Osteocyte (in vitro differentiated cells): ENCODE measurements at regions not wholly inside any gene's neighbourhood (a gene's known extent, or its start where the extent isn't known, plus 50 kb on each side); places are given as distances from the start of the nearest gene placed in this dataset.
"Not testable (repeated sequence)": the region's sequence is repeated elsewhere in the genome, so short reads cannot be mapped to it uniquely, and the experiment has no call there.

ENCODE experiments used
- DNase-seq: peaks from one replicate; pipeline ENCODE4 v3.0.0; 2021; ENCODE audit warnings: mixed read lengths; ENCODE audit not compliant: unreplicated experiment; ENCODE audit errors: extremely low spot score
- H3K27ac Mint-ChIP-seq: one replicate; pipeline ENCODE4 v1.8.0; 2021; ENCODE audit warnings: mild to moderate bottlenecking, mixed read lengths; ENCODE audit not compliant: unreplicated experiment
- H3K27me3 Mint-ChIP-seq: one replicate; pipeline ENCODE4 v1.8.0; 2021; ENCODE audit warnings: mixed read lengths; ENCODE audit not compliant: unreplicated experiment
- H3K36me3 Mint-ChIP-seq: one replicate; pipeline ENCODE4 v1.8.0; 2021; ENCODE audit warnings: mixed read lengths; ENCODE audit not compliant: unreplicated experiment
- H3K4me1 Mint-ChIP-seq: one replicate; pipeline ENCODE4 v1.8.0; 2021; ENCODE audit warnings: mixed read lengths; ENCODE audit not compliant: unreplicated experiment
- H3K4me3 Mint-ChIP-seq: one replicate; pipeline ENCODE4 v1.8.0; 2021; ENCODE audit warnings: mild to moderate bottlenecking, moderate library complexity, mixed read lengths; ENCODE audit not compliant: unreplicated experiment
- H3K9me3 Mint-ChIP-seq: one replicate; pipeline ENCODE4 v1.8.0; 2021; ENCODE audit warnings: mixed read lengths; ENCODE audit not compliant: unreplicated experiment
- CTCF ChIP-seq: fragments of 200-600 bp; sonication (generic); IDR thresholded peaks from 2 replicates; pipeline ENCODE4 v1.5.0; 2021; ENCODE audit warnings: antibody characterized with exemption, mild to moderate bottlenecking, moderate library complexity

GRCh38 chr5:79924936-79925893 lies 65.8 kb downstream of the MTX3 start:
- no peaks in the 10 kb centered on the region for H3K9me3 Mint-ChIP-seq
- TF ChIP-seq CTCF: peak; percentile 7
- H3K4me3 Mint-ChIP-seq: no peak overlapping the region
- H3K27me3 Mint-ChIP-seq: peaks cover 21% of the 10 kb centered on the region
- no peaks in the 10 kb centered on the region for H3K4me1 Mint-ChIP-seq
- no peak for DNase-seq
- no peaks in the 10 kb centered on the region for H3K36me3 Mint-ChIP-seq
- H3K27ac Mint-ChIP-seq: no peak overlapping the region

GRCh38 chr5:79923431-79923830 lies 67.6 kb downstream of the MTX3 start:
- TF ChIP-seq CTCF: no peak
- peaks cover 5% of the 10 kb centered on the region for H3K9me3 Mint-ChIP-seq
- no peak overlapping the region for H3K4me3 Mint-ChIP-seq
- no peaks in the 10 kb centered on the region for H3K4me1 Mint-ChIP-seq
- peaks cover 18% of the 10 kb centered on the region for H3K27me3 Mint-ChIP-seq
- no peak overlapping the region for H3K27ac Mint-ChIP-seq
- no peak for DNase-seq
- H3K36me3 Mint-ChIP-seq: no peaks in the 10 kb centered on the region

GRCh38 chr5:79922626-79923025 lies 68.4 kb downstream of the MTX3 start:
- no peak overlapping the region for H3K4me3 Mint-ChIP-seq
- H3K9me3 Mint-ChIP-seq: peaks cover 9% of the 10 kb centered on the region
- DNase-seq: no peak
- TF ChIP-seq CTCF: no peak
- H3K27me3 Mint-ChIP-seq: peaks cover 18% of the 10 kb centered on the region
- no peaks in the 10 kb centered on the region for H3K4me1 Mint-ChIP-seq
- no peak overlapping the region for H3K27ac Mint-ChIP-seq
- H3K36me3 Mint-ChIP-seq: no peaks in the 10 kb centered on the region

- H3K27me3 Mint-ChIP-seq, H3K36me3 Mint-ChIP-seq, H3K27ac Mint-ChIP-seq, DNase-seq, H3K4me3 Mint-ChIP-seq, H3K9me3 Mint-ChIP-seq, H3K4me1 Mint-ChIP-seq: not testable (repeated sequence)
Measured at GRCh38 chr5:79907452-79907851, 83.6 kb downstream of the MTX3 start.

GRCh38 chr5:79902571-79902970 lies 88.5 kb downstream of the MTX3 start:
- peaks cover 14% of the 10 kb centered on the region for H3K27me3 Mint-ChIP-seq
- not testable (repeated sequence) for DNase-seq, H3K27ac Mint-ChIP-seq, H3K9me3 Mint-ChIP-seq, H3K36me3 Mint-ChIP-seq, H3K4me3 Mint-ChIP-seq, H3K4me1 Mint-ChIP-seq

- TF ChIP-seq CTCF: no peak
- DNase-seq: no peak
- H3K4me3 Mint-ChIP-seq: no peak overlapping the region
- H3K4me1 Mint-ChIP-seq: no peaks in the 10 kb centered on the region
- no peaks in the 10 kb centered on the region for H3K36me3 Mint-ChIP-seq
- peaks cover 17% of the 10 kb centered on the region for H3K27me3 Mint-ChIP-seq
- no peak overlapping the region for H3K27ac Mint-ChIP-seq
- H3K9me3 Mint-ChIP-seq: no peaks in the 10 kb centered on the region
Measured at GRCh38 chr5:79901631-79902030, 89.4 kb downstream of the MTX3 start.
